Fibroblast of villous mesenchyme (primary cell): ENCODE measurements at regions not wholly inside any gene's neighbourhood (a gene's known extent, or its start where the extent isn't known, plus 50 kb on each side); places are given as distances from the start of the nearest gene placed in this dataset.

Source experiments
- DNase-seq: peaks from one replicate; pipeline ENCODE4 v3.0.0-alpha.2; 2010; ENCODE audit warnings: low read depth
- H3K4me3 ChIP-seq: 2 replicates; pipeline ENCODE4 v1.5.1; 2011; ENCODE audit warnings: low read depth, mild to moderate bottlenecking, low read length
- CTCF ChIP-seq: IDR thresholded peaks from 2 replicates; pipeline ENCODE4 v1.5.1; 2012; ENCODE audit warnings: low read depth, mild to moderate bottlenecking, low read length; ENCODE audit not compliant: insufficient read depth

- no peak for DNase-seq
- no peak for TF ChIP-seq CTCF
- no peak overlapping the region for H3K4me3 ChIP-seq
These were observed 596.7 kb upstream of the MKI67 start for GRCh38 chr10:128722947-128723346.

- no peak for TF ChIP-seq CTCF
- DNase-seq, result no peak
These were observed 597.5 kb upstream of the MKI67 start for GRCh38 chr10:128723631-128724205.

GRCh38 chr10:128725531-128725930 is 599.3 kb upstream of the MKI67 start:
- H3K4me3 ChIP-seq, result no peak overlapping the region
- no peak for TF ChIP-seq CTCF
- no peak for DNase-seq

More at GRCh38 chr10:128723631-128724205, 597.5 kb upstream of the MKI67 start:
- H3K4me3 ChIP-seq, result no peak overlapping the region

- H3K4me3 ChIP-seq, result no peak overlapping the region
- DNase-seq, result no peak
- TF ChIP-seq CTCF, result no peak
These were observed 600.9 kb upstream of the MKI67 start for GRCh38 chr10:128727114-128727513.

GRCh38 chr10:128729910-128730420 is 603.7 kb upstream of the MKI67 start:
- no peak overlapping the region for H3K4me3 ChIP-seq
- no peak for TF ChIP-seq CTCF
- DNase-seq, result no peak

- TF ChIP-seq CTCF, result no peak
- H3K4me3 ChIP-seq, result no peak overlapping the region
- DNase-seq, result no peak
These were observed 604.7 kb upstream of the MKI67 start for GRCh38 chr10:128730922-128731321.

GRCh38 chr10:128734161-128734560 is 607.9 kb upstream of the MKI67 start:
- DNase-seq, result no peak
- no peak for TF ChIP-seq CTCF
- H3K4me3 ChIP-seq, result no peak overlapping the region
